ENCODE measurements at regions not wholly inside any gene's neighbourhood (a gene's known extent, or its start where the extent isn't known, plus 50 kb on each side); places are given as distances from the start of the nearest gene placed in this dataset.
"Not testable (repeated sequence)": the region's sequence is repeated elsewhere in the genome, so short reads cannot be mapped to it uniquely, and the experiment has no call there.

DNA sequence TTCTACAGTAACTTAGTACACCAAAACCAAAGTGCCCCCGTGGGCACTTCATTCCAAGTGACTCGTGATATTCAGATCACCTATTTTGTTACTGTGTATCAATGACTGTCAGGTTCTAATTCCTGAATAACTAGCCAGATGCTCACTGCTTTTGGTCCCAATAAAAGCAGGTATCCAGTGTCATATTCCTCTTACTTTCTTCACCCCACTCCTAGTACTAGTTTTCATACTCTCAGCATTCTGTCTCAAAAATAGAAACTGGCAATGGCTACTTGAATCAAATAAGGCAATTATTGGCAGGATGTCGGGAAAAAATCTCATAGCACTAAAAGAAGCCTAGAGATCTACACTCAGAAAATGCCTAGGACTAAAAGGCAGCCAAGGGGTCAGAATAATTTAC lies 84.6 kb downstream of the ZNF467 start:
- Histone ChIP-seq H3K36me3 (no peaks in the 10 kb centered on the region), H3K27ac (no peak overlapping the region), H3K27me3 (peaks cover 0 to 53% (median 1%) of the 10 kb centered on the region in 4 donors), H3K4me1 (peaks cover 0 to 21% (median 3%) of the 10 kb centered on the region in 3 donors), H3K9me3 (no peaks in the 10 kb centered on the region), H3K4me3 (no peak overlapping the region)
- no peak for TF ChIP-seq POLR2A (IDR thresholded peaks at IDR 0.05)
- no peak for TF ChIP-seq CTCF (IDR thresholded peaks at IDR 0.05)
- no peak for DNase-seq
- intact Hi-C loops (cut with DNase I), result no loop called here
- 81 to 86% methylated on average over 3 of the region's 3 CpGs for WGBS, 2 donors

- H3K36me3 ChIP-seq; intact Hi-C loops (cut with DNase I); H3K4me3 ChIP-seq; DNase-seq; H3K9me3 ChIP-seq; H3K27ac ChIP-seq: not testable (repeated sequence)
- Histone ChIP-seq H3K4me1 (peaks cover 0 to 21% (median 3%) of the 10 kb centered on the region in 3 donors), H3K27me3 (peaks cover 0 to 43% (median 1%) of the 10 kb centered on the region in 4 donors)
- WGBS, 2 donors, result 63 to 87% methylated on average over 6 to 7 of the region's 7 CpGs
Measured at GRCh38 chr7:149687820-149688219, 85.6 kb downstream of the ZNF467 start.

DNA sequence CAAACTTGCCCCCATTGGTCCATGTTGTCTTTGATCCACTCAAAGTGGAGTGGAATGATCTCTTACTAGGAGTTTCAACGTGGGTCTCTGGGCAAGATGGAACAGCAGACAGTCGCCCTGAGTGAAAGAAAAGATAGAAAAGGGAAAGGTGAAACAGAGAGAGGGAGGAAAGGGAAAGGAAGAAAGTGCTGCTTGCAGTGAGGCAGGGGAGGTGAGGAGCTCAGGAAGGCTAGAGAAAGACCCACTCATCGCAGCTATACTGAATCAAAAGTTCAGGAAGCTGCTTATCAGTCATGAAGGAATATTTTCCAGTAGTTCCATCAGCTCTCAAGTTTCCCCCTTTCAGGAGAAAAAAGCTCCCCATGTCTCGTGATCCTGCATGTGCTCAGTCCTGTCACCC lies 86.9 kb downstream of the ZNF467 start:
- no peak for DNase-seq
- Histone ChIP-seq H3K27me3 (peaks cover 0 to 30% (median 0%) of the 10 kb centered on the region in 4 donors), H3K9me3 (no peaks in the 10 kb centered on the region), H3K27ac (no peak overlapping the region), H3K4me1 (peaks cover 0 to 14% (median 0%) of the 10 kb centered on the region in 3 donors), H3K4me3 (no peak overlapping the region), H3K36me3 (no peaks in the 10 kb centered on the region)
- WGBS, 2 donors, result 42 to 54% methylated on average over 4 of the region's 4 CpGs
- intact Hi-C loops (cut with DNase I), result no loop called here
- no peak for TF ChIP-seq CTCF (IDR thresholded peaks at IDR 0.05)

GRCh38 chr7:149686011-149686410 lies 87.4 kb downstream of the ZNF467 start:
- peaks cover 0 to 25% (median 0%) of the 10 kb centered on the region in 4 donors for H3K27me3 ChIP-seq
- no peak for DNase-seq
- 24 to 50% methylated on average over 3 of the region's 3 CpGs for WGBS, 2 donors
- H3K27ac ChIP-seq, result no peak overlapping the region
- no peaks in the 10 kb centered on the region for H3K36me3 ChIP-seq
- H3K4me3 ChIP-seq, result no peak overlapping the region
- intact Hi-C loops (cut with DNase I), result no loop called here
- no peak for TF ChIP-seq POLR2A (IDR thresholded peaks at IDR 0.05)
- TF ChIP-seq CTCF (IDR thresholded peaks at IDR 0.05), result no peak
- peaks cover 0 to 14% (median 0%) of the 10 kb centered on the region in 3 donors for H3K4me1 ChIP-seq
- no peaks in the 10 kb centered on the region for H3K9me3 ChIP-seq

DNA sequence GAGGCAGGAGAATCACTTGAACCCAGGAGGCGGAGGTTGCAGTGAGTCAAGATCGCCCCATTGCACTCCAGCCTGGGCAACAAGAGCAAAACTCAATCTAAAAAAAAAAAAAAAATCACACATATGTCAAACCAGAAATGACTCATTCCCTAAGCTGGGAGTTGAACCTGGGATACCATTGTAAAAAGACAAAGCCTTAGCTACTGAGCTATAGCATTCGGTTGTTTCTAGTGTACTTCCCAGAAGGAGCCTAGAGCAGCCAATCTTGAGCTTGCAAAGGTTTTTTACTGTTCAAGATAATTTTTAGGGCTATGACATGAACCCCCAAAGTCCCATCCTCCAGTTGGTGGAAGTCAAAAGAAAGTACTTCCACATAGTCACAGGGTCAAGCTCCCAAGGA lies 87.9 kb downstream of the ZNF467 start:
- 75 to 91% methylated on average over 3 of the region's 3 CpGs for WGBS, 2 donors
- no peak for DNase-seq
- H3K36me3 ChIP-seq, result no peaks in the 10 kb centered on the region
- no peak for TF ChIP-seq CTCF (IDR thresholded peaks at IDR 0.05)
- no peak for TF ChIP-seq POLR2A (IDR thresholded peaks at IDR 0.05)
- H3K27ac ChIP-seq, result no peak overlapping the region
- peaks cover 0 to 20% (median 0%) of the 10 kb centered on the region in 4 donors for H3K27me3 ChIP-seq
- no peak overlapping the region for H3K4me3 ChIP-seq
- H3K4me1 ChIP-seq, result peaks cover 0 to 14% (median 0%) of the 10 kb centered on the region in 3 donors
- intact Hi-C loops (cut with DNase I), result no loop called here
- no peaks in the 10 kb centered on the region for H3K9me3 ChIP-seq

- peaks cover 0 to 4% (median 0%) of the 10 kb centered on the region in 4 donors for H3K27me3 ChIP-seq
- 82 to 87% methylated on average over 2 of the region's 2 CpGs for WGBS, 2 donors
- no peaks in the 10 kb centered on the region for H3K9me3 ChIP-seq
- DNase-seq, result no peak
- H3K4me1 ChIP-seq, result peaks cover 0 to 14% (median 0%) of the 10 kb centered on the region in 3 donors
- no peaks in the 10 kb centered on the region for H3K36me3 ChIP-seq
- H3K4me3 ChIP-seq, result no peak overlapping the region
- intact Hi-C loops (cut with DNase I), result no loop called here
- no peak overlapping the region for H3K27ac ChIP-seq
- TF ChIP-seq CTCF (IDR thresholded peaks at IDR 0.05), result no peak
Measured at GRCh38 chr7:149683898-149684297, 89.5 kb downstream of the ZNF467 start.
